GM21526 (cell line): ENCODE measurements at regions not wholly inside any gene's neighbourhood (a gene's known extent, or its start where the extent isn't known, plus 50 kb on each side); places are given as distances from the start of the nearest gene placed in this dataset.
"Not testable (repeated sequence)": the region's sequence is repeated elsewhere in the genome, so short reads cannot be mapped to it uniquely, and the experiment has no call there.

Source experiments
- ATAC-seq: cut with Tn5 transposase; IDR thresholded peaks from one replicate; pipeline ENCODE4 v1.9.1; 2021; ENCODE audit warnings: moderate library complexity; ENCODE audit not compliant: unreplicated experiment, low FRiP score

- ATAC-seq = no peak
These were observed 278.3 kb downstream of the ALG10 start for GRCh38 chr12:34300376-34301250.

DNA sequence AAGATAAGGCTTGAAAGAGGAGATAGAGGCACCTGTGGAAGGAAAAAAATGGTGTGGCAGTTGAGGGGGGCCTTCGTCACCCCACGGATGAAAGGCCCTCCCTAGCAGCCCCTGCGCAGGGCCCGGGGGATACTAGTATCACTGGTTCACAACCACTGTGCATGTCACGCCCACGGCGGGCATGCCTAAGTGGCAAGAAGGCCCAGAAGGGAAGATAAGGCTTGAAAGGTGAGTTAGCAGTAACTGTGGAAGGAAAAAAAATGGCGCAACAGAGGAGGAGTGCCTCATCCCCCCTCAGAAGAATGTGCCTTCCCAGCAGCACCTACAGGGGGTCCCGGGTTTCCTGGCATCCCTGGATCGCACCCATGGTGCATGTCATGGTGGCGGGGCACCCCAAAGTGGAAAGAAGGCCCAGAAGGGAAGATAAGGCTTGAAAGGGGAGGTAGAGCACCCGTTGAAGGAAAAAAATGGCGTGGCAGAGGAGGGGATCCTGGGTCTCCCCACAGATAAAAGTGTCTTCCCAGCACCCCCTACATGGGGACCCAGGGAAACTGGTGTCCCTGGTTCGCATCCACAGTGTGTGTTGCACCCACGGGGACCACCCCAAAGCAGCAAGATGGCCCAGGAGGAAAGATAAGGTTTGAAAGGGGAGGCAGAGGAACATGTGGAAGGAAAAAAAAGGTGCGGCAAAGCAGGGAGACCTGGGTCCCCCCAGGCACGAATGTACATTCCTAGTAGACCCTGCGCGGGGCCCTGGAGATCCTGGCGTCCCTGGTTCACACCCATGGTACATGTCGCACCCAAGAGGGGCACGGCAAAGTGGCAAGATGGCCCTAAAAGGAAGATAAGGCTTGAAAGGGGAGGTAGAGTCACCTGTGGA is 279.2 kb downstream of the ALG10 start:
- no peak for ATAC-seq

DNA sequence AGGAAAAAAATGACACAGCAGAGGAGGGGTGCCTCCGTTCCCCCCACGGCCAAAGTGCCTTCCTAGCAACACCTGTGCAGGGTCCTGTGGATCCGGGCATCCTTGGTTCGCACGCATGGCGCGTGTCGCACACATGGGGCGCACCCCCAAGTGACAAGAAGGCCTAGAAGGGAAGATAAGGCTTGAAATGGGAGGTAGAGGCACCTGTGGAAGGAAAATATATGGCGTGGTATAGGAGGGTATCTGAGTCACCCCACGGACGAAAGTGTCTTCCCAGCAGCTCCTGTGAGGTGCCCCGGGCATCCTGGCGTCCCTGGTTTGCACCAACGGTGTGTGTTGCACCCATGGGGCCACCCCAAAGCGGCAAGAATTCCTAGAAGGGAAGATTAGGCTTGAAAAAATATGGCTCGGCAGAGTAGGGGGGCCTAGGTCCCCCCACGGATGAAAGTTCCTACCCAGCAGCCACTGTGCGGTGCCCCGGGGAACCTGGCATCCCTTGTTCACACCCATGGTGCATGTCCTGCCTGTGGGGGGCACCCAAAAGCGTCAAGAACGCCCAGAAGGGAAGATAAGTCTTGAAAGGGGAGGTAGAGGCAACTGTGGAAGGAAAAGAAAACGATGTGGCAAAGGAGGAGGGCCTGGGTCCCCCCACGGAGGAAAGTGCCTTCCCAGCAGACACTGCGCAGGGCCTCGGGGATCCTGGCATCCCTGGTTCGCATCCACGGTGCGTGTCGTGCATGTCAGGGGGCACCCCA is 280.0 kb downstream of the ALG10 start:
- no peak for ATAC-seq

DNA sequence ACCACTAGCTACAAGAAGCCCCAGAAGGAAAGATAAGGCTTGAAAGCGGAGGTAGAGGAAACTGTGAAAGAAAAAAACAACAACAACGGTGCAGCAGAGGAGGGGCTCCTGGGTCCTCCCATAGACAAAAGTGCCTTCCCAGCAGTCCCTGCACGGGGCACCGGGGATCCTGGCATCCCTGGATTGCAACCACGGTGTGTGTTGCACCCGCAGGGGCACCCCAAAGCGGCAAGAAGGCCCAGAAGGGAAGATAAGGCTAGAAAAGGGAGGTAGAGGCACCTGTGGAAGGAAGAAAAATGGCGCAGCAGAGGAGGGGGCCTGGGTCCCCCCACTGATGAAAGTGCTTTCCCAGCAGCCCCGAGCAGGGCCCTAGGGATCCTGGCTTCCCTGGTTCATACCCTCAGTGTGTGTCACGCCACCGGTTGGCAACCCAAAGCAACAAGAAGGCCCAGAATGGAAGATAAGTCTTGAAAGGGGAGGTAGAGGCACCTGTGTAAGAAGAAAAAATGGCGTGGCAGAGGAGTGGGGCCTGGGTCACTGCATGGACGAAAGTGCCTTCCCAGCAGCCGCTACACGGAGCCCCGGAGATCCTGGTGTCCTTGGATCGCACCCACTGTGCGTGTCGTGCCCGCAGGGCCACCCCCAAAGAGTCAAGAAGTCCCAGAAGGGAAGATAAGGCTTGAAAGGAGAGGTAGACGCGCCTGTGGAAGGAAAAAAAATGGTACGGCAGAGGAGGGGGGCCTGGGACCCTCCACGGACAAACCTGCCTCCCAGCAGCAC is 281.0 kb downstream of the ALG10 start:
- no peak for ATAC-seq

DNA sequence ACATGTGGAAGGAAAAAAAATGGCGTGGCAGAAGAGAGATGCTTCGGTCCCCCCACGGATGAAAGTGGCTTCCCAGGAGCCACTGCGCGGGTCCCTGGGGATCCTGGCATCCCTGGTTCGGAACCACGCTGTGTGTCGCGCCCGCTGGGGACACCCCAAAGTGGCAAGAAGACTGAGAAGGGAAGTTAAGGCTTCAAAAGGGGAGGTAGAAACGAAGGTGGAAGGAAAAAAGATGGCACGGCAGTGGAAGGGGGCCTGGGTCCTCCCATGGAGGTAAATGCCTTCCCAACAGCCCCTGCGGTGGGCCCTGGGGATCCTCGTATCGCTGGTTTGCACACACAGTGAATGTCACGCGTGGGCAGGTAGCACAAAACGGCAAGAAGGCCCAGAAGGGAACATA is 281.7 kb downstream of the ALG10 start:
- no peak for ATAC-seq

GRCh38 chr12:34304546-34304945 is 282.2 kb downstream of the ALG10 start:
- no peak for ATAC-seq

- no peak for ATAC-seq
These were observed 282.9 kb downstream of the ALG10 start for GRCh38 chr12:34305176-34305575.

GRCh38 chr12:34306133-34306830 is 284.0 kb downstream of the ALG10 start:
- no peak for ATAC-seq

DNA sequence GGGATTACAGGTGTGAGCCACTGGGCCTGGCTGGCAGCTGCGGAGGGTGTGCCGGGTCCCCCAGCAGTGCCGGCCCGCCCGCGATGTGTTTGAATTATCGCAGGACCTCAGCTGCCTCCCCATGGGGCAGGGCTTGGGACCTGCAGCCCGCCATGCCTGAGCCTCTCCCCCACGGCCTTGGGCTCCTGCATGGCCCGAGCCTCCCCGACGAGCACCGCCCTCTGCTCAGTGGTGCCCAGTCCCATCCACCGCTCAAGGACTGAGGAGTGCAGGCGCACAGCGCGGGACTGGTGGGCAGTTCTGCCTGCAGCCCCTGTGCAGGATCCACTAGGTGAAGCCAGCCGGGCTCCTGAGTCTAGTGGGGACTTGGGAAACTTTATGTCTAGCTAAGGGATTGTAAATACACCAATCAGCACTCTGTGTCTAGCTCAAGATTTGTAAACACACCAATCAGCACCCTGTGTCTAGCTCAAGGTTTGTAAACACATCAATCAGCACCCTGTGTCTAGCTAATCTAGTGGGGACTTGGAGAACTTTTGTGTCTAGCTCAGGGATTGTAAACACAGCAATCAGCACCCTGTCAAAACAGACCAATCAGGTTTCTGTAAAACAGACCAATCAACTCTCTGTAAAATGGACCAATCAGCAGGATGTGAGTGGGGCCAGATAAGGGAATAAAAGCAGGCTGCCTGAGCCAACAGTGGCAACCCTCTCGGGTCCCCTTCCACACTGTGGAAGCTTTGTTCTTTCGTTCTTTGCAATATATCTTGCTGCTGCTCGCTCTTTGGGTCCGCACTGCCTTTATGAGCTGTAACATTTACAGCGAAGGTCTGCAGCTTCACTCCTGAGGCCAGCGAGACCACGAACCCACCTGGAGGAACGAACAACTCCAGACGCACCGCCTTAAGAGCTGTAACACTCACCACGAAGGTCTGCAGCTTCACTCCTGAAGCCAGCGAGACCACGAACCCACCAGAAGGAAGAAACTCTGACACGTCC is 287.8 kb downstream of the ALG10 start:
- ATAC-seq = not testable (repeated sequence)

- ATAC-seq = no peak
These were observed 289.0 kb downstream of the ALG10 start for GRCh38 chr12:34311337-34311736.

DNA sequence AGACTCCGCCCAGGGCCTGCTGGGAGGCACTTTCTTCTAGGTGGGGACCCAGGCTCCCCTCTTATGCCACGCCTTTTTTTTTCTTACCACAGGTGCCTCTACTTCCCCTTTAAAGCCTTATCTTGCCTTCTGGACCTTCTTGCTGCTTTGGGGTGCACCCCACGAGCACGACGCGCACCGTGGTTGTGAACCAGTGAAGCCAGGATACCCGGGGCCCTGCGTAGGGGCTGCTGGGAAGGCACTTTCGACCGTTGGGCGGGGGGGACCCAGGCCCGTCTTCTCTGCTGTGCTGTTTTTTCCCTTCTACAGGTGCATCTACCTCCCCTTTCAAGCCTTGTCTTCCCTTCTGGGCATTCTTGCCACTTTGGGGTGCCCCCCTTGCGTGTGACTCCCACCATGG is 305.4 kb downstream of the ALG10 start:
- no peak for ATAC-seq

DNA sequence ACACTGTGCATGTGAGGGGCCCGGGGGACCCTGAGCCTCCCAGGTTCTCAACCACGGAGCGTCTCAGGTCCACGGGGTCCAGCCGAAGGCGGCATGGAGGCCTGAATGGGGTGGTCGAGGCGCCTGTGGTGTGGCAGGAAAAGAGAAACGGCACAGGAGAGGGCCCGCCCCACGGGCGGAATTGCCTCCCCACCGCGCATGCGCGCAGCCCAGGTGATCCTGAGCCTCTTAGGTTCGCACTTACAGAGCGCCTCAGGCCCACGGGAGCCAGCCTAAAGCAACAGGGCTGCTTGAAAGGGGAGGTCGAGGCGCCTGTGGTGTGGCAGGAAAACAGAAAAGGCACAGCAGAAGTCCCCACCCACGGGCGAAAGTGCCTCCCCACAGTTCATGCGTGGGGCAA is 311.0 kb downstream of the ALG10 start:
- ATAC-seq = no peak

DNA sequence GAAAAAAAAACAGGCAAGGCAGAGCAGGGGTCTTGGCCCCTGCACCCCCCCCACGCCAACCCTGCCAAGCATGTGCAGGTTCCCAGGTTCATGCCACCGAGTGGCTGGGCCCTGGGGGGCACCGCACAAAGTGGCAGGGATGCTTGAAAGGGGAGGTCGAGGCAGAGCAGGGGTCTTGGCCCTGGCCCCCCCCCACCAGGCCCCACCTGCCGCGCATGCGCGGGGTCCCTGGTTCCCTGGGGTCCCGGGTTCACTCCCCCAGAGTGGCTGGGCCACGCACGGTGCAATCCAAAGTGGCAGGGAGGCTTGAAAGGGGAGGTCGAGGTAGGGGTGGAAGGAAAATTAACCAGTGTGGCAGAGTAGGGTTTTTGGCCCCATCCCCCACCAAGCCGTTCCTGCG is 312.2 kb downstream of the ALG10 start:
- ATAC-seq = no peak

DNA sequence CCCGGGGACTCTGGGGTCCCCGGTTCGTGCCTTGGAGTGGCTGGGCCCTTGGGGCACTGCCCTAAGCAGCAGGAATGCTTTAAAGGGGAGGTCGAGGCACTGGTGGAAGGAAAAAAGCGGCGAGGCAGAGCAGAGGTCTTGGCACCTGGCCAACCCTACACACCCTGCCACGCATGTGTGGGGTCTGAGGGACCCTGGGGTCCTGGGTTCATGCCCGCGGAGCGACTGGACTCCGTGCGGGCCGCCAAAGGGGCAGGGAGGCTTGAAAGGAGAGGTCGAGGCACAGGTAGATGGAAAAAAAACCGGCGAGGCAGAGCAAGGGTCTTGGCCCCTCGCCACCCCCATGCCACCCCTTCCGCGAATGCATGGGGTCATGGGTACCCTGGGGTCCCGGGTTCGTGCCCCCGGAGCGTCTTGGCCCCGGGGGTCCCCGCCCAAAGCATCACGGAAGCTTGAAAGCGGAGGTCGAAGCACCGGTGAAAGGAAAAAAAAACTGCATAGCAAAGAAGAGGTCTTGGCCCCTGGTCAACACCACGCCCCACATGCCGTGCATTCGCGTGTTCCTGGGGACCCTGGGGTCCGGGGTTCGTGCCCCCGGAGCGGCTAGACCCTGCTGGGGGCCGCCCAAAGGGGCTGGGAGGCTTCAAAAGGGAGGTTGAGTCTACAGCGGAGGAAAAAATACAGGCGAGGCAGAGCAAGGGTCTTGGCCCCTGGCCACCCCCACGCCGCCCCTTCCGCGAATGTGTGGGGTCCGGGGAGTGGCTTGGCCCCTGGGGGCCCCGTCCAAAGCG is 312.9 kb downstream of the ALG10 start:
- no peak for ATAC-seq

- no peak for ATAC-seq
These were observed 313.5 kb downstream of the ALG10 start for GRCh38 chr12:34335819-34336262.

DNA sequence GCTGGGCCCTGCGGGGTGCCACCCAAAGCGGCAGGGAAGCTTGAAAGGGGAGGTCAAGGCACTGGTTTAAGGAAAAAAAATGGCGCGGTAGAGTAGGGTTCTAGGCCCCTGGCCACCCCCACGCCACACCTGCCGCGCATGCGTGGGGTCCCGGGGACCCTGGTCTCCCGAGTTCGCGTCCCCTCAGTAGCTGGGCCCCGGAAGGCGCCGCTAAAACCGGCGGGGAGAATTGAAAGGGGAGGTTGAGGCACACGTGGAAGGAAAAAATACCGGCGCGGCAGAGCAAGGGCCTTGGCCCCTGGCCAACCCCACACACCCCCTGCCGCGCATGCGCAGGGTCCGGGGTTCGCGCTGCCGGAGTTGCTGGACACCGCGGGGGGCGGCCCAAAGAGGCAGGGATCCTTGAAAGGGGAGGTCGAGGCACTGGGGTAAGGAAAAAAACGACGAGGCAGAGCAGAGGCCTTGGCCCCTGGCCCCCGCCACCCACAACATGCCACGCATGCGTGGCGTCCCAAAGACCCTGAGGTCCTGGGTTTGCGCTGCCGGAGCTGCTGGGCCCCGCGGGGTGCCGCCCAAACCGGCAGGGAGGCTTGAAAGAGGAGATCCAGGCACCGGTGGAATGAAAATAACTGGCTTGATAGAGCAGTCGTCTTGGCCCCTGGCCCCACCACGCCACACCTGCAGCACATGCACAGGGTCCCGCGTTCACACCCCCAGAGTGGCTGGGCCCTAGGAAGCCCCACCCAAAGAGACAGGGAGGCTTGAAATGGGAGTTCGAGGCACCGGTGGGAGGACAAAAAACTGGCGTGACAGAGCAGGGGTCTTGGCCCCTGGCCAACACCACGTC is 314.5 kb downstream of the ALG10 start:
- ATAC-seq = no peak

DNA sequence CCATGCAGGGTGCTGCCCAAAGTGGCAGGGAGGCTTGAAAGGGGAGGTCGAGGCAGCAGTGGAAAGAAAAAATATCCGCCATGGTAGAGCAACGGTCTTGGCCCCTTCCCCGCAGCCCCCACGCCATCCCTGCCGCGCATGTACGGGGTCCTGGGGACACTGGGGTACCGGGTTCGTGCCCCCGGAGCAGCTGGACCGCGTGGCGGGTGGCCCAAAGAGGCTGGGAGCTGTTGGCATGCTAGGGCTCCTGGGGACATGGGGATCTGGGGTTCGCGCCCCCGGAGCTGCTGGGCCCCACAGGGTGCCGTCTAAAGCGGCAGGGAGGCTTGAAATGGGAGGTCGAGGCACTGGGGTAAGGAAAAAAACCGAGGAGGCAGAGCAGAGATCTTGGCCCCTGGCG is 316.5 kb downstream of the ALG10 start:
- ATAC-seq = no peak
